ENCODE measurements at regions not wholly inside any gene's neighbourhood (a gene's known extent, or its start where the extent isn't known, plus 50 kb on each side); places are given as distances from the start of the nearest gene placed in this dataset.

- TF ChIP-seq CTCF (IDR thresholded peaks at IDR 0.05), result no peak
- TF ChIP-seq POLR2AphosphoS5 (IDR thresholded peaks at IDR 0.05), result no peak
- no peak for TF ChIP-seq POLR2A (IDR thresholded peaks at IDR 0.05)
- no peak for TF ChIP-seq EP300 (IDR thresholded peaks at IDR 0.05)
Observed at GRCh38 chr3:25262322-25262721, 165.7 kb upstream of the RARB start.

Measured in suprapubic skin (tissue), 4 donors.